Iris pigment epithelial cell (primary cell): ENCODE measurements at regions not wholly inside any gene's neighbourhood (a gene's known extent, or its start where the extent isn't known, plus 50 kb on each side); places are given as distances from the start of the nearest gene placed in this dataset.
A peak's percentile ranks its signal among the peaks of the same experiment; 100 is the strongest.

Experiments used
- DNase-seq: peaks from one replicate; pipeline ENCODE4 v3.0.0-alpha.2; 2011; ENCODE audit warnings: low read depth

DNA sequence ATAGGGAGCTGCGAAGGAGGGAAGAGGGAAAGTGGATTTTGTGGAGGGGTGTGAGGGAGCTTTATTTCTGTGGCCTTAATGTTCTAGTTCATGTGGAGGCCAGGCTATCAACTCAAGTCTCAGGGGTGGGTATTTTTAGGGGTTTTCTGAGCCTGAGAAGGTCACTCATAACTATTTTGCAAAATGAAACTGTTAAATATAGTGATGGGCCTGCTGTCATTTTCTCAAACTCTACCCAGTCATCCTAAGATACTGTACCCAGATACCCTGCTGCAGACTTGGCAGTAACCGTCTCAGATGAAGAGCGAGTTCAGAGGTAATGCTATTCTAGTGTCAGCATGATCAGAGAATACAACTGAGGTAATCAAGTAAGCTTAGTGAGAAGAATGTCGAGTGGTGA is 545.0 kb upstream of the TBL1XR1 start:
- DNase-seq: no peak

DNA sequence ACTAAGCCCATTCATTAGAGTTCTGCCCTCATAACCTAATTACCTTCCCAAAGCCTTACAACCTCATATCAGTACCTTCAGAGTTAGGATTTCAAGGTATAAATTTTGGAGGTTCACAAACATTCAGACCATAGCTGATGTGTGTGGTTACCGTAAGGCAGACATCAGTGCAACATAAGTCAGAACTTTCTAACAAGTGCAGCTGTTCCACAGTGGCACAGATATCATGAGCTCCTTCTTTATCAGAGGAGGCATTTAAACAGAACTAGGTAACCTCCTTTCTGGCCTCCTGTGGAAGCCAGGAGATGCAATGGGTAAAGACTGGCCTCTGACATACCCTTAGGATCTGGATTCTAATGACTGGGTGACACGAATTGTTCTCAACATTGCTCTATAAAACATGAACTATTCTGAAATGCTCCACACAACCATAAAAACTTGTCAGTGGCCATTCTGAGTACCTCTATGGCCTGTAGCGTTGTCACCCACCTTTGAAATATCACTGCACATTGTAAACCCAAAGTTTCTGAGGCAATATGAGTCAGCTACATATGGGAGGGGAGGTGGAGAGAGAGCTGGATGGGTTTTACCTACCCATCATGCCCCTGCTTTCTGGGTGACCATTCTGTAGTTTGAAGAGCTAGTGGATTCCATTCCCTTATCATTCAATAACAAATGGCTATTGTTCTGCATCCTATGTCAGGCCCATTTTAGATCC is 546.0 kb upstream of the TBL1XR1 start:
- DNase-seq: no peak

DNA sequence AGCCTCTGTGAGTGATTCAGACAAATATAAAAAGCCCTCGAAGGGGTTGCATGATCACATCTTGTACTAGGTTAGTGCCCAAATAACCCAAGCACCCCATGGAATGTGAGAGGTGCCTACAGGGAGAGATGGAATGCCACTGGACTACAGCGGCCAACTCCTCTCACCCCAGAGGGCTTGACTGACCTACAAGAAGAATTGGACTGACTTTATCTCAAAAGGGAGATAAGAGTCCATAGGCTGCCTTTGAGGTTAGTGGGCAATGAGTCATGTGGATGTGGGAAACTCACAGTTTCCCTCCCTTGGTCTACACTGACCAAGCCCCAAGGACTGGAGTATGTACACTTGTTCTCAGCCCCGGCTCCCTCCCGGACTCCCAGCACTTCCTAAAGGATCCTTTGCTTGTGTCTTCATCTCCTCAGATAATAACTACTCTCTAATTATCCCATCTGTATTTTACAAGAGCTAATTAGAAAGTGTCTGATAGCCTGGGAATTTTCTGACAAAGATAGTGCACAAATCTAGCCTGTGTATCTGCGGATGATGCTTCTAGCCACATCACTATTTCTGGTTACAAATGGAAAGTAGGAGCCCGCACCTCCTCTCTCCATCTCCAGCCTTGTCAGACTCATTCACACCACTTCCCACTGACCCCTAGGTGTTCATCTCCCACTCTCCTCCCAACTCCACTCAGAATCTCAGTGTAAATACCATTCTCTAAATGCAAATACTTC is 547.8 kb upstream of the TBL1XR1 start:
- peak; percentile 91 for DNase-seq

- DNase-seq: no peak
Observed at GRCh38 chr3:177745607-177746005, 548.3 kb upstream of the TBL1XR1 start.

DNA sequence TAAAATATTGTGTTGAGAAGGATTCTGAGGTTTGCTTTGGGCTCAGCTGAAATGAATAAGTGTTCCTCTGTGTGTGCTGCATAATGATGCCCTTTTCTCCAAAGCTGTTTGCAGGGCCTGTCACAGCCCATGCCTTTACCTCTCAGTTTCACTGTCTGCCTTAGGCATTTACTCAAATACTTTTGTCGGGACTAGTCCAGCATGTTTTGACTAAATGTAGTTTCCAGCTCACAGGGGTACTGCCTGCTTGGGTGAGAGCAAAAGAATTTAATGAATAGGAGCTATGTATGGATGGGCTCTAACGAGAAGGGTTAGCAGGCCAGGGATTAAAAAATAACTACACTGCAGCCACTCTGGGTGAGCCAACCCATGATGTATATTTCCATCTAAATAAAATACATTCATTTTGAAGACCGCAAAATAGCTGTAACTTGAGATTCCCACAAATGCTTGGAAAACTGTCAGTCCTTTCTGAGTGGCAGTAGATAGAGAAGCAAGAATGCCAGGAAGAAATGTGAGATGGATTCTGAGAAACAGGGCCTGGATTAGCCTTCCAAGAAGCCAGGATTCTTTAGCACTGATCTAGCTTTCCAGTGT is 549.2 kb upstream of the TBL1XR1 start:
- peak; percentile 71 for DNase-seq

DNA sequence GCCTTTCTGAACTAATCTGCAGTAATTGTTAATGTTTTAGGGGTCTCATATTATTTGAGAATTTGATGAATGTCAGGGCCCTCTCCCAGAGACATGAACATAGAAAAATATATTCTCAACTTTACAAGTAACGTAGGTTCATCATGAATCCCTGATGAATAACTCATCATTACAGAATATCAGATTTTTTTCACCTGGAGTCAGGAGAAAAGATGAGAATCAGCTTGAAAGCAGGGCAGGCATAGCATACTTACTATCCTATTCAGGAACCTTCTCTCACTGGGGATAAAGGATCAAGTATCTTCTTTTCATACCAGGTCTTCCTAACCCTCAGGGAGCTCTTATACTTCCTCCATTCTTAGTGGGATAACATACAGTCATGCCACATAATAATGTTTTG is 552.6 kb upstream of the TBL1XR1 start:
- DNase-seq: no peak

DNA sequence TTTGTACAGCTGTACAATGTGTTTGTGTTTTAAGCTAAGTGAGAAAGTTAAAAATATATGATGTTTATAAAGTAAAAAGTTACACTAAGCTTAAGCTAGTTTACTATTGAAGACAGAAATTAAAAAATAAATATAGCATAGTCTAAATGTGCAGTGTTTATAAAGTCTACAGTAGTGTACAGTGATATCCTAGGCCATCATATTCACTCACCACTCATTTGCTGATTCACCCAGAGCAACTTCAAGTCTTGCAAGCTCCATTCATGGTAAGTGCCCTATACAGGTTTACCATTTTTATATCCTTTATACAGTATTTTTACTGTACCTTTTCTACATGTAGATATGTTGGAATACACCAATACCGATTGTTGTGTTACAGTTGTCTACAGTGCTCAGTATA is 553.2 kb upstream of the TBL1XR1 start:
- DNase-seq: no peak

DNA sequence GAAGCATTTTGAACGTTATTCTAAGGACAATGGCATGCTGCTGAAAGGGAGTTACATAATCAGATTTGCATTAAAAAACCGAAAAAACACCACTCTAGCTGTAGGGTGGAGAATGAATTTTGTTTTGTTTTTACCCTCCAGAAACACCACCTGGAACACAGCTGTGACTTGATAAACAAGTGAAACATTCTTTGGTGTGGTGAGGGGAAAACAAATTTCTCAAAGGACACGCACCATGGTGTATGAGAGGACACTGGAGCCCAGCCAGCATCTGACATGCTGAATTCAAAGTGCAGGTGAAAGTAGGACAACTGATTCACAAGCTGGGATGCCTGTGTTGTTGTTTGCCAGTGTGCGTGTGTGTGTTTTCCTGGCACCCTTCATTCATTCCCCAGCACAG is 554.5 kb upstream of the TBL1XR1 start:
- no peak for DNase-seq

GRCh38 chr3:177752831-177753230 is 555.5 kb upstream of the TBL1XR1 start:
- DNase-seq: no peak

DNA sequence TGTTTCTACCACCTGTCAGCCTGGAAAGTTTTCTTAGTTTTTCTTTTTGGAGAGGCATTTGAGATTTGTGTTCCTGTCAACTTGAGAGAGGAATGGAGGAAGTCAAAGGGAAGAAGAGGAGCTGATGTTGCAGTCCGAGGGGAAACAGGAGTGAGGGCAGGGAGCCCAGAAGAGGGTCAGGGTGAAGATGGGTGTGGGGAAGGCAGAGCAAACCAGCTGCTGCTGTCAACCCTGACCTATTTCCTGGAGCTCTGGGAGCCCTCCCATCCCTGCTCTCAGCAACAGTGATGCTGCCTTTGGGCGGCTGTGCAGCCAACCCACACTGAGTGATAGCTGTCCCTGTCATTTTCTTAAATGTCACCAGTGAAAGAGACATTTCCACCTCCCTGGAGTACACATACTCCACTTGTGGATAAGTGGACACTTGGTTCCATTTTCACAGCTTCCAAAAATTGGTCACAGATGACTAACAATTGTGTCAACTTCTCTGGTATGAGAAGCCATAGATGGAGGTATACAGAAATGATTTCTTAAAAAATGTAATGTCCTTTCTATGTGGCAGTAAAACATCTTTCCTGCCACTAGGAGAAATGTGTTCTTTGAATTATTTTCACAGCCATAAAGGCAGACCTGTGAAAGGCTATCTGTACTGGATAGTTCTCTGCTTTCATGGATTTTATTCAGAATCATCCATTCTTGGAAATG is 556.3 kb upstream of the TBL1XR1 start:
- no peak for DNase-seq

- no peak for DNase-seq
Observed at GRCh38 chr3:177754508-177754921, 557.2 kb upstream of the TBL1XR1 start.

GRCh38 chr3:177758126-177758525 is 560.8 kb upstream of the TBL1XR1 start:
- peak; percentile 43 for DNase-seq

GRCh38 chr3:177760803-177761202 is 563.5 kb upstream of the TBL1XR1 start:
- DNase-seq: no peak

- DNase-seq: no peak
Observed at GRCh38 chr3:177764377-177764912, 567.2 kb upstream of the TBL1XR1 start.

- no peak for DNase-seq
Observed at GRCh38 chr3:177764933-177765332, 567.7 kb upstream of the TBL1XR1 start.

DNA sequence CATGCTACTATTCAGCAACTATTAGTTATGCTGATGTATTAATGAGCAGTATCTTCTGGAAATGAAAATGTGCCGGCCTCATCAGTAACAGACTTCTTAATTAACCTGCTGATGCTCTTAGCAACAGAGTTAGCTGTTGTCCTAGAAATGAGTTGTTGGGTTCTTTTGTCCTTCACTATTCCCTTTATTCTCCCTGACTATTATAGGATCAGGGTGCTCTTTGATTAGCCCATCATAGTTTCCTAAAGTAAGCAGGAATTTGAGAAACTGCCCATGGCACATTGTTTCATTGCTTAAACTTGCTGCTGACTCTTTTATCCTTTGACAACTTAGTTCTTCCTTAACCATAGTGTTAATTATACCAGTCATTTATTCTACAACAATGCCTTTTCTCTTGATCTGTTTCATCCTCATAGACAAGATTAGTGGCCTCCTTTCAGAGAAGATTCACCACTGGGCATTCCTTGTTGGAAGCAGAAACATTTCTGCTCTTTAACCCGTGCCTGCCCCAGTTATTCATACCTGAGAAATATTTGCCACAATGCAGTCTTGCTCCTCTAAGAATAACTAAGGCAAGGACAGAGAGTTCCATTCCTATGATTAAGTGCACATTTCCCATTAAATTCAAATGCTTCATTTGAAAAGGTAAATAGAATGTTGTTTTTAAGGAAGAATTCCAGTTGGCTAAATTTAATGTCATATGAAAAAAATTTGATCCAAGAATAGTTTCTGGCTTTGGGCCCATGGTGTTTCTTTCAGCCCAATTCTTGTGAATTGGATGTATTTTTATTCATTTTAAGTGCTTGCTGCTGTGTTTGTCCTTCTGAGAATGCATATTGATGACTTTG is 573.3 kb upstream of the TBL1XR1 start:
- DNase-seq: peak; percentile 57

GRCh38 chr3:177771780-177772179 is 574.5 kb upstream of the TBL1XR1 start:
- DNase-seq: peak; percentile 52

DNA sequence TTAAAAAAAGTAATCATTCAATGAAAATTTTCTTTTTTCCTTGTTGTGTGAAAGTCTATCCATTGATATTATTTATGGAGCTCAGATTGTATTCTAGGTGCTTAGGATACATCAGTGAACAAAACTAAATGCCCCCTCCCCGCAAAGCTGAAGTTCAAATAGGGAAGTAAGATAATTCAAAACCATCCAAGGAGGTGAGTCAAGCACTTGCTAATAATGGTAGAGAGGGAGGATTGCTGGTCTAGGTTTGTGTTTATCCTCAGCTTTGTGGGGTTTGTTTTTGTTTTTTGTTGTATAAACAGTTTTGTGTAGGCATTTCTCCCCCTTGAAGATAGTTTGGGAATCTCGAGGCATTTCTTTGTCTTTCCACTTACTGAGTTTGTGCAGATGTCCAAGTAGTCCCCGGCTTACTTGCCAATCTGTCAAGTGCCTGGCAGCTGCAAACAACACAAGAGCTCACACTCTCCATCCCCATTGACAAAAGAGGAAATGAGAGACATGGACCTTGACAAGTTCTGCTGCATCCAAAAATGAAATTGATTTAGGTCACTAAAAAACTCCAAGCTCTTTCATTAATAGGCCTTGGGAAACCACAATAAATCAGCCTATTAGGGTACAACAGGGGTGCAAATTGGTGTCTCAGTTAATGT is 575.8 kb upstream of the TBL1XR1 start:
- DNase-seq: no peak

- DNase-seq: no peak
Observed at GRCh38 chr3:177773717-177774116, 576.4 kb upstream of the TBL1XR1 start.

GRCh38 chr3:177776661-177777101 is 579.4 kb upstream of the TBL1XR1 start:
- peak; percentile 91 for DNase-seq

DNA sequence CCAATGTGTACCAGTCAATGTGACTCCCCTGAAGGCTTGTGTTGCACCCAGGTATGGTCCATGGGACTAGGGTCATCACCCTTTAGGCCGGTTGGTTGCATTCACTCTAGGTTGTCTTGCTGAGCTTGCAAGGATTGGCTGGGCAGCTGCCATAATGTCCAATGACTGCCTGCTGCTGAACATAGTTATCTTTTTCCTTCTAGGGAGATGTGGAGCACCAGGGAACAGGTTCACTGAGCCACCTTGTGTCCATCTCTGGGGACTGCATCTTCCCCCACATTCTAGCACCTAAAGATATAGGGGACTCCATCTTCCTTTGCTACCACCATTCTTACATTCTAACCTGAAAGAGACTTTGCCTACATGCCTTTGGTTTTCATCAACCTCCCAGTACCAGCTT is 580.4 kb upstream of the TBL1XR1 start:
- DNase-seq: peak; percentile 76
